Activated CD4-positive, alpha-beta T cell treated with anti-CD3 and anti-CD28 coated beads, Interleukin-2, amount 50 U/mL, for 48 hours (primary cell): ENCODE measurements at regions not wholly inside any gene's neighbourhood (a gene's known extent, or its start where the extent isn't known, plus 50 kb on each side); places are given as distances from the start of the nearest gene placed in this dataset.
"Not testable (repeated sequence)": the region's sequence is repeated elsewhere in the genome, so short reads cannot be mapped to it uniquely, and the experiment has no call there.

Experiments
- DNase-seq, 2 experiments: peaks; one replicate each; pipeline ENCODE4 v3.0.0-alpha.2; 2020

GRCh38 chr7:153550173-153550572 lies 502.0 kb upstream of the DPP6 start:
- no peak for DNase-seq

GRCh38 chr7:153564391-153564790 lies 487.8 kb upstream of the DPP6 start:
- DNase-seq = no peak

GRCh38 chr7:153566324-153566723 lies 485.9 kb upstream of the DPP6 start:
- DNase-seq = no peak

GRCh38 chr7:153567426-153567825 lies 484.8 kb upstream of the DPP6 start:
- DNase-seq = no peak

GRCh38 chr7:153569520-153569919 lies 482.7 kb upstream of the DPP6 start:
- not testable (repeated sequence) for DNase-seq

- DNase-seq = no peak
These were observed 476.1 kb upstream of the DPP6 start for GRCh38 chr7:153576096-153576495.

- DNase-seq = no peak
These were observed 470.8 kb upstream of the DPP6 start for GRCh38 chr7:153581419-153581818.

- no peak for DNase-seq
These were observed 468.1 kb upstream of the DPP6 start for GRCh38 chr7:153584132-153584531.

GRCh38 chr7:153588586-153588985 lies 463.6 kb upstream of the DPP6 start:
- DNase-seq = no peak

- no peak for DNase-seq
These were observed 462.1 kb upstream of the DPP6 start for GRCh38 chr7:153590136-153590535.

GRCh38 chr7:153590571-153590970 lies 461.6 kb upstream of the DPP6 start:
- no peak for DNase-seq

GRCh38 chr7:153607354-153607753 lies 444.8 kb upstream of the DPP6 start:
- no peak for DNase-seq

GRCh38 chr7:153616711-153617325 lies 435.4 kb upstream of the DPP6 start:
- DNase-seq = no peak

- no peak for DNase-seq
These were observed 424.9 kb upstream of the DPP6 start for GRCh38 chr7:153627323-153627722.

GRCh38 chr7:153628406-153628805 lies 423.8 kb upstream of the DPP6 start:
- DNase-seq = no peak

GRCh38 chr7:153628825-153629224 lies 423.4 kb upstream of the DPP6 start:
- no peak for DNase-seq

- DNase-seq = no peak
These were observed 413.3 kb upstream of the DPP6 start for GRCh38 chr7:153638821-153639435.

GRCh38 chr7:153640586-153640985 lies 411.6 kb upstream of the DPP6 start:
- no peak for DNase-seq

GRCh38 chr7:153641199-153641598 lies 411.0 kb upstream of the DPP6 start:
- DNase-seq = no peak

GRCh38 chr7:153642989-153643388 lies 409.2 kb upstream of the DPP6 start:
- DNase-seq = no peak

- DNase-seq = no peak
These were observed 394.9 kb upstream of the DPP6 start for GRCh38 chr7:153657182-153657800.

GRCh38 chr7:153675131-153675530 lies 377.1 kb upstream of the DPP6 start:
- DNase-seq = no peak

GRCh38 chr7:153682628-153683027 lies 369.6 kb upstream of the DPP6 start:
- DNase-seq = no peak

- DNase-seq = no peak
These were observed 356.0 kb upstream of the DPP6 start for GRCh38 chr7:153696242-153696641.

- DNase-seq = no peak
These were observed 354.2 kb upstream of the DPP6 start for GRCh38 chr7:153698046-153698445.
